ENCODE measurements at regions not wholly inside any gene's neighbourhood (a gene's known extent, or its start where the extent isn't known, plus 50 kb on each side); places are given as distances from the start of the nearest gene placed in this dataset.

DNA sequence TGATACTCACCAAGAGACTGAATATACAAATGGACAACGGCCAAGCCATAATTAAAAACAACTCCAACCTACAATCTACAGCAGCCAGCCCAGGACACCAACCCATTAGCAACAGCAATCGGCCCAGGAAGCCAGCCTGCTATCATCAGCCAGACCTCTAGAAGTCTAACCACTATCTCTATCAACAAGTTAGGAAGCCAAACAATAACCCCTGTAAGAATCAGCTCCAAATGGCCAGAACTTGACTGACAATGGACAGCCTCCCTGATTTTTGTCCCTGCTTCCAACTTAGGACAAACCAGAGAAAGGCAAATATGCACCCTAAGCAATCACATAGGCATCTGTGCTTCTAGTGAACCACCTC lies 511.8 kb upstream of the JARID2 start:
- Histone ChIP-seq H3K4ac (ENCODE audit: low read depth, low read length) (no peak overlapping the region), H4K8ac (replicated peaks; ENCODE audit: insufficient read length, low read depth, low read length) (no peak overlapping the region), H4K91ac (ENCODE audit: insufficient read length, low read depth, low read length) (no peak overlapping the region), H3K9me3 (ENCODE audit: control insufficient read depth, low read depth, low read length) (no peaks in the 10 kb centered on the region), H3K23ac (ENCODE audit: insufficient read length, low read depth, low read length) (no peak overlapping the region), H2BK5ac (ENCODE audit: insufficient read length, low read length) (no peak overlapping the region), H3K14ac (ENCODE audit: insufficient read depth, low read length) (no peak overlapping the region), H2AK5ac (ENCODE audit: insufficient read length, low read length) (no peak overlapping the region), H3K79me2 (ENCODE audit: insufficient read depth, low read length) (no peaks in the 10 kb centered on the region), H3K18ac (ENCODE audit: insufficient read length, low read depth, low read length) (no peak overlapping the region), H3K56ac (ENCODE audit: insufficient read length, low read depth, low read length) (no peak overlapping the region), H3K27me3 (ENCODE audit: insufficient read depth, low read length) (no peaks in the 10 kb centered on the region), H3T11ph (ENCODE audit: low read length) (no peak overlapping the region), H2BK15ac (ENCODE audit: low read depth, low read length) (no peak overlapping the region), H3K23me2 (ENCODE audit: insufficient read length, low read depth, low read length, poor library complexity, severe bottlenecking) (no peaks in the 10 kb centered on the region), H3K4me2 (ENCODE audit: insufficient read depth, insufficient read length, low read length) (no peak overlapping the region), H3K27ac (ENCODE audit: insufficient read length, low read depth, low read length) (no peak overlapping the region), H4K5ac (ENCODE audit: insufficient read length, low read depth, low read length) (no peak overlapping the region), H2BK120ac (ENCODE audit: low read depth, low read length, poor library complexity, severe bottlenecking) (no peak overlapping the region), H2AFZ (ENCODE audit: low read length) (no peak overlapping the region), H3K9ac (ENCODE audit: extremely low read depth, insufficient read length, low read length) (no peak overlapping the region), H2BK12ac (ENCODE audit: insufficient read length, low read depth, low read length) (no peak overlapping the region), H3K79me1 (ENCODE audit: insufficient read depth, low read depth, low read length, poor library complexity, severe bottlenecking) (no peaks in the 10 kb centered on the region), H3K4me1 (ENCODE audit: insufficient read depth, low read length) (peaks cover 17% of the 10 kb centered on the region), H4K20me1 (ENCODE audit: control insufficient read depth, insufficient read depth, insufficient read length) (no peaks in the 10 kb centered on the region), H2BK20ac (ENCODE audit: low read depth, low read length, poor library complexity, severe bottlenecking) (no peak overlapping the region)
- Mint-ChIP-seq H3K36me3 (ENCODE audit: insufficient read depth in 1 of 3, low read depth in 3 of 3) (peaks cover 0 to 5% (median 3%) of the 10 kb centered on the region in 3 experiments; a peak in 3 of 7 replicates), H3K4me1 (peaks cover 28 to 55% of the 10 kb centered on the region in 2 experiments), H3K9me3 (no peaks in the 10 kb centered on the region; a peak in 1 of 5 replicates), H3K4me3 (no peak overlapping the region), H3K27ac (no peak overlapping the region), H3K27me3 (ENCODE audit: low read depth) (peaks cover 20% of the 10 kb centered on the region)
- DNase-seq = no peak
- TF ChIP-seq, protein P1, sequence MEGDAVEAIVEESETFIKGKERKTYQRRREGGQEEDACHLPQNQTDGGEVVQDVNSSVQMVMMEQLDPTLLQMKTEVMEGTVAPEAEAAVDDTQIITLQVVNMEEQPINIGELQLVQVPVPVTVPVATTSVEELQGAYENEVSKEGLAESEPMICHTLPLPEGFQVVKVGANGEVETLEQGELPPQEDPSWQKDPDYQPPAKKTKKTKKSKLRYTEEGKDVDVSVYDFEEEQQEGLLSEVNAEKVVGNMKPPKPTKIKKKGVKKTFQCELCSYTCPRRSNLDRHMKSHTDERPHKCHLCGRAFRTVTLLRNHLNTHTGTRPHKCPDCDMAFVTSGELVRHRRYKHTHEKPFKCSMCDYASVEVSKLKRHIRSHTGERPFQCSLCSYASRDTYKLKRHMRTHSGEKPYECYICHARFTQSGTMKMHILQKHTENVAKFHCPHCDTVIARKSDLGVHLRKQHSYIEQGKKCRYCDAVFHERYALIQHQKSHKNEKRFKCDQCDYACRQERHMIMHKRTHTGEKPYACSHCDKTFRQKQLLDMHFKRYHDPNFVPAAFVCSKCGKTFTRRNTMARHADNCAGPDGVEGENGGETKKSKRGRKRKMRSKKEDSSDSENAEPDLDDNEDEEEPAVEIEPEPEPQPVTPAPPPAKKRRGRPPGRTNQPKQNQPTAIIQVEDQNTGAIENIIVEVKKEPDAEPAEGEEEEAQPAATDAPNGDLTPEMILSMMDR (conservative IDR thresholded peaks at IDR 0.05) = no peak
- no CpG with 5 or more reads among the region's 2 CpGs for WGBS (ENCODE audit: extremely low coverage, insufficient read length, low lambda C conversion rate)
